HEK293 (cell line): ENCODE measurements at regions not wholly inside any gene's neighbourhood (a gene's known extent, or its start where the extent isn't known, plus 50 kb on each side); places are given as distances from the start of the nearest gene placed in this dataset.

Source experiments
- CTCF ChIA-PET: fragments of 350-600 bp; formaldehyde crosslinking; extraction: SDS; loops from one replicate; lab custom pipeline; 2021; ENCODE audit warnings: antibody characterized with exemption; lab: Yijun Ruan, JAX
- POLR2A ChIA-PET: fragments of 300-600 bp; formaldehyde crosslinking; extraction: SDS; loops from one replicate; lab custom pipeline; 2020; ENCODE audit warnings: antibody characterized with exemption, inconsistent platforms; lab: Yijun Ruan, JAX
- H3K27ac ChIP-seq: fragments of 200-500 bp; sonication (Bioruptor generic); 2 replicates; pipeline ENCODE4 v1.5.1; 2014; ENCODE audit warnings: low read depth, low read length, control low read depth, inconsistent platforms; ENCODE audit errors: extremely low read depth
- H3K36me3 ChIP-seq, 2 experiments: fragments of 200-500 bp in 1 of 2; sonication (Bioruptor generic) in 1 of 2; 1 replicate in 1 of 2; 2 replicates in 1 of 2; pipeline ENCODE4 v1.5.1; 2014 to 2017; ENCODE audit warnings: inconsistent platforms in 2 of 2, low read length in 2 of 2; ENCODE audit not compliant: control insufficient read depth in 2 of 2, insufficient read depth in 1 of 2
- H3K4me1 ChIP-seq: fragments of 200-500 bp; sonication (Bioruptor generic); 2 replicates; pipeline ENCODE4 v1.5.1; 2014; ENCODE audit warnings: mild to moderate bottlenecking, low read length, inconsistent platforms; ENCODE audit not compliant: control insufficient read depth, insufficient read depth
- H3K4me3 ChIP-seq: 2 replicates; pipeline ENCODE4 v1.5.1; 2011; ENCODE audit warnings: low read depth, mild to moderate bottlenecking, control low read depth, low read length, moderate library complexity
- H3K9me3 ChIP-seq: fragments of 200-500 bp; sonication (Bioruptor generic); 2 replicates; pipeline ENCODE4 v1.5.1; 2014; ENCODE audit warnings: low read depth, low read length, inconsistent platforms; ENCODE audit not compliant: control insufficient read depth, insufficient read depth
- GLI2 ChIP-seq: fragments of 450-650 bp; formaldehyde crosslinking; IDR thresholded peaks from 2 replicates; pipeline ENCODE4; 2017; ENCODE audit warnings: missing biosample characterization, missing genetic modification characterization, low read depth, borderline replicate concordance
- GLIS2 ChIP-seq: fragments of 450-650 bp; formaldehyde crosslinking; IDR thresholded peaks from 2 replicates; pipeline ENCODE4 v1.5.1; 2016; ENCODE audit warnings: missing biosample characterization, missing genetic modification characterization
- HOXC10 ChIP-seq: sonication (generic); formaldehyde crosslinking; IDR thresholded peaks from 2 replicates; pipeline ENCODE4 v1.8.1; 2023; ENCODE audit warnings: mild to moderate bottlenecking, missing genetic modification reagents
- ZBTB1 ChIP-seq: fragments of 450-650 bp; formaldehyde crosslinking; IDR thresholded peaks from 2 replicates; pipeline ENCODE4 v1.5.1; 2016; ENCODE audit warnings: missing biosample characterization, missing genetic modification characterization
- ZBTB21 ChIP-seq: fragments of 450-650 bp; formaldehyde crosslinking; IDR thresholded peaks from 2 replicates; pipeline ENCODE4 v1.5.1; 2017; ENCODE audit warnings: missing biosample characterization, missing genetic modification characterization
- ZEB2 ChIP-seq: fragments of 450-650 bp; formaldehyde crosslinking; IDR thresholded peaks from 2 replicates; pipeline ENCODE4 v1.5.1; 2016; ENCODE audit warnings: missing biosample characterization, missing genetic modification characterization
- ZNF114 ChIP-seq: fragments of 450-650 bp; formaldehyde crosslinking; IDR thresholded peaks from 2 replicates; pipeline ENCODE4 v1.5.0; 2017; ENCODE audit warnings: missing biosample characterization, missing genetic modification characterization
- ZNF16 ChIP-seq: fragments of 450-650 bp; formaldehyde crosslinking; IDR thresholded peaks from 2 replicates; pipeline ENCODE4 v1.5.1; 2016; ENCODE audit warnings: low read depth, missing biosample characterization, missing genetic modification characterization
- ZNF174 ChIP-seq: fragments of 450-650 bp; formaldehyde crosslinking; IDR thresholded peaks from 2 replicates; pipeline ENCODE4 v1.5.0; 2017; ENCODE audit warnings: missing biosample characterization, mild to moderate bottlenecking, missing genetic modification characterization
- ZNF214 ChIP-seq: fragments of 450-650 bp; formaldehyde crosslinking; IDR thresholded peaks from 2 replicates; pipeline ENCODE4 v1.5.1; 2017; ENCODE audit warnings: missing biosample characterization, mild to moderate bottlenecking, missing genetic modification characterization, borderline replicate concordance
- ZNF221 ChIP-seq: fragments of 450-650 bp; formaldehyde crosslinking; IDR thresholded peaks from 2 replicates; pipeline ENCODE4 v1.5.1; 2017; ENCODE audit warnings: missing biosample characterization, missing genetic modification characterization, borderline replicate concordance
- ZNF335 ChIP-seq: fragments of 450-650 bp; formaldehyde crosslinking; conservative IDR thresholded peaks from 2 replicates; pipeline ENCODE4 v1.5.1; 2016; ENCODE audit warnings: missing biosample characterization, missing genetic modification characterization
- ZNF350 ChIP-seq: fragments of 450-650 bp; formaldehyde crosslinking; IDR thresholded peaks from 2 replicates; pipeline ENCODE4 v1.5.0; 2017; ENCODE audit warnings: missing biosample characterization, mild to moderate bottlenecking, missing genetic modification characterization
- ZNF449 ChIP-seq: fragments of 450-650 bp; formaldehyde crosslinking; IDR thresholded peaks from 2 replicates; pipeline ENCODE4 v1.5.1; 2017; ENCODE audit warnings: missing biosample characterization, mild to moderate bottlenecking, missing genetic modification characterization, moderate library complexity
- ZNF610 ChIP-seq: fragments of 450-650 bp; formaldehyde crosslinking; IDR thresholded peaks from 2 replicates; pipeline ENCODE4 v1.5.1; 2016; ENCODE audit warnings: missing biosample characterization, missing genetic modification characterization, borderline replicate concordance
- ZNF677 ChIP-seq: fragments of 450-650 bp; IDR thresholded peaks from 2 replicates; pipeline ENCODE4 v1.5.0; 2018; ENCODE audit warnings: missing biosample characterization, mild to moderate bottlenecking, missing genetic modification characterization, moderate library complexity
- ZNF701 ChIP-seq: fragments of 450-650 bp; formaldehyde crosslinking; IDR thresholded peaks from 2 replicates; pipeline ENCODE4 v1.5.1; 2016; ENCODE audit warnings: missing biosample characterization, missing genetic modification characterization
- ZNF768 ChIP-seq: fragments of 450-650 bp; formaldehyde crosslinking; IDR thresholded peaks from 2 replicates; pipeline ENCODE4 v1.5.1; 2018; ENCODE audit warnings: missing biosample characterization, mild to moderate bottlenecking, missing genetic modification characterization
- ZNF830 ChIP-seq: fragments of 450-650 bp; IDR thresholded peaks from 2 replicates; pipeline ENCODE4 v1.5.0; 2018; ENCODE audit warnings: missing biosample characterization, missing genetic modification characterization, low read depth, mild to moderate bottlenecking, moderate library complexity
- TF ChIP-seq, protein P1 (sequence below): fragments of 450-650 bp; formaldehyde crosslinking; IDR thresholded peaks from 2 replicates; pipeline ENCODE4 v1.5.1; 2016; ENCODE audit warnings: missing biosample characterization, missing genetic modification characterization, borderline replicate concordance

- Histone ChIP-seq H3K9me3 (no peaks in the 10 kb centered on the region), H3K4me1 (no peaks in the 10 kb centered on the region), H3K4me3 (no peak overlapping the region), H3K36me3 (no peaks in the 10 kb centered on the region), H3K27ac (no peak overlapping the region)
- TF ChIP-seq ZNF701 (tag by site-specific recombination), result no peak
- TF ChIP-seq ZBTB1 (tag by site-specific recombination), result no peak
- CTCF ChIA-PET, result no interaction called here
- POLR2A ChIA-PET, result no interaction called here
These were observed 563.9 kb upstream of the TLE4 start for GRCh38 chr9:79007701-79008483.

- Histone ChIP-seq H3K36me3 (no peaks in the 10 kb centered on the region), H3K9me3 (no peaks in the 10 kb centered on the region), H3K27ac (no peak overlapping the region), H3K4me1 (no peaks in the 10 kb centered on the region), H3K4me3 (no peak overlapping the region)
- TF ChIP-seq ZBTB21 (tag by site-specific recombination), result no peak
- TF ChIP-seq ZNF16 (tag by site-specific recombination), result no peak
- TF ChIP-seq ZEB2, result no peak
- TF ChIP-seq HOXC10, result no peak
- no peak for TF ChIP-seq ZNF830 (tag by site-specific recombination)
- no peak for TF ChIP-seq ZNF610 (tag by site-specific recombination)
- no peak for TF ChIP-seq ZNF449
- TF ChIP-seq GLIS2, result no peak
- no peak for TF ChIP-seq ZNF677 (tag by site-specific recombination)
- no peak for TF ChIP-seq ZNF350
- TF ChIP-seq ZNF174 (tag by site-specific recombination), result no peak
- no peak for TF ChIP-seq GLI2
- no peak for TF ChIP-seq ZNF335 (tag by site-specific recombination)
- TF ChIP-seq ZNF114 (tag by site-specific recombination), result no peak
- TF ChIP-seq, protein P1, sequence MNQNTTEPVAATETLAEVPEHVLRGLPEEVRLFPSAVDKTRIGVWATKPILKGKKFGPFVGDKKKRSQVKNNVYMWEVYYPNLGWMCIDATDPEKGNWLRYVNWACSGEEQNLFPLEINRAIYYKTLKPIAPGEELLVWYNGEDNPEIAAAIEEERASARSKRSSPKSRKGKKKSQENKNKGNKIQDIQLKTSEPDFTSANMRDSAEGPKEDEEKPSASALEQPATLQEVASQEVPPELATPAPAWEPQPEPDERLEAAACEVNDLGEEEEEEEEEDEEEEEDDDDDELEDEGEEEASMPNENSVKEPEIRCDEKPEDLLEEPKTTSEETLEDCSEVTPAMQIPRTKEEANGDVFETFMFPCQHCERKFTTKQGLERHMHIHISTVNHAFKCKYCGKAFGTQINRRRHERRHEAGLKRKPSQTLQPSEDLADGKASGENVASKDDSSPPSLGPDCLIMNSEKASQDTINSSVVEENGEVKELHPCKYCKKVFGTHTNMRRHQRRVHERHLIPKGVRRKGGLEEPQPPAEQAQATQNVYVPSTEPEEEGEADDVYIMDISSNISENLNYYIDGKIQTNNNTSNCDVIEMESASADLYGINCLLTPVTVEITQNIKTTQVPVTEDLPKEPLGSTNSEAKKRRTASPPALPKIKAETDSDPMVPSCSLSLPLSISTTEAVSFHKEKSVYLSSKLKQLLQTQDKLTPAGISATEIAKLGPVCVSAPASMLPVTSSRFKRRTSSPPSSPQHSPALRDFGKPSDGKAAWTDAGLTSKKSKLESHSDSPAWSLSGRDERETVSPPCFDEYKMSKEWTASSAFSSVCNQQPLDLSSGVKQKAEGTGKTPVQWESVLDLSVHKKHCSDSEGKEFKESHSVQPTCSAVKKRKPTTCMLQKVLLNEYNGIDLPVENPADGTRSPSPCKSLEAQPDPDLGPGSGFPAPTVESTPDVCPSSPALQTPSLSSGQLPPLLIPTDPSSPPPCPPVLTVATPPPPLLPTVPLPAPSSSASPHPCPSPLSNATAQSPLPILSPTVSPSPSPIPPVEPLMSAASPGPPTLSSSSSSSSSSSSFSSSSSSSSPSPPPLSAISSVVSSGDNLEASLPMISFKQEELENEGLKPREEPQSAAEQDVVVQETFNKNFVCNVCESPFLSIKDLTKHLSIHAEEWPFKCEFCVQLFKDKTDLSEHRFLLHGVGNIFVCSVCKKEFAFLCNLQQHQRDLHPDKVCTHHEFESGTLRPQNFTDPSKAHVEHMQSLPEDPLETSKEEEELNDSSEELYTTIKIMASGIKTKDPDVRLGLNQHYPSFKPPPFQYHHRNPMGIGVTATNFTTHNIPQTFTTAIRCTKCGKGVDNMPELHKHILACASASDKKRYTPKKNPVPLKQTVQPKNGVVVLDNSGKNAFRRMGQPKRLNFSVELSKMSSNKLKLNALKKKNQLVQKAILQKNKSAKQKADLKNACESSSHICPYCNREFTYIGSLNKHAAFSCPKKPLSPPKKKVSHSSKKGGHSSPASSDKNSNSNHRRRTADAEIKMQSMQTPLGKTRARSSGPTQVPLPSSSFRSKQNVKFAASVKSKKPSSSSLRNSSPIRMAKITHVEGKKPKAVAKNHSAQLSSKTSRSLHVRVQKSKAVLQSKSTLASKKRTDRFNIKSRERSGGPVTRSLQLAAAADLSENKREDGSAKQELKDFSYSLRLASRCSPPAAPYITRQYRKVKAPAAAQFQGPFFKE (tag by site-specific recombination), result no peak
- no peak for TF ChIP-seq ZNF768 (tag by site-specific recombination)
- no peak for TF ChIP-seq ZNF221 (tag by site-specific recombination)
- no peak for TF ChIP-seq ZNF214 (tag by site-specific recombination)
- CTCF ChIA-PET, result no interaction called here
- POLR2A ChIA-PET, result no interaction called here
These were observed 562.8 kb upstream of the TLE4 start for GRCh38 chr9:79008916-79009315.
